Suppressor macrophage treated with lipopolysaccharide for 1 hour (primary cell): ENCODE measurements at regions not wholly inside any gene's neighbourhood (a gene's known extent, or its start where the extent isn't known, plus 50 kb on each side); places are given as distances from the start of the nearest gene placed in this dataset.

Source experiments
- DNase-seq, 3 donors: peaks; one replicate each; pipeline ENCODE4 v3.0.0-alpha.2; 2020 to 2022

- no peak for DNase-seq
Measured at GRCh38 chr4:155616117-155616516, 50.5 kb upstream of the GUCY1A1 start.

GRCh38 chr4:155615081-155615887 lies 51.4 kb upstream of the GUCY1A1 start:
- peak; percentile 17 to 42 (median 34) for DNase-seq

- peak; percentile 8 to 43 (median 38) for DNase-seq
Measured at GRCh38 chr4:155614111-155614762, 52.4 kb upstream of the GUCY1A1 start.

- DNase-seq = no peak
Measured at GRCh38 chr4:155612074-155612473, 54.6 kb upstream of the GUCY1A1 start.

- DNase-seq = no peak
Measured at GRCh38 chr4:155611501-155611900, 55.1 kb upstream of the GUCY1A1 start.

- DNase-seq = no peak
Measured at GRCh38 chr4:155610143-155610542, 56.5 kb upstream of the GUCY1A1 start.

GRCh38 chr4:155609455-155610059 lies 57.1 kb upstream of the GUCY1A1 start:
- DNase-seq = peak in 1 of 3 donors; percentile 5

GRCh38 chr4:155608225-155608885 lies 58.3 kb upstream of the GUCY1A1 start:
- peak in 1 of 3 donors; percentile 3 for DNase-seq

- no peak for DNase-seq
Measured at GRCh38 chr4:155607481-155607880, 59.2 kb upstream of the GUCY1A1 start.

- no peak for DNase-seq
Measured at GRCh38 chr4:155604718-155605626, 61.7 kb upstream of the GUCY1A1 start.

GRCh38 chr4:155603360-155603891 lies 63.2 kb upstream of the GUCY1A1 start:
- DNase-seq = no peak

- DNase-seq = no peak
Measured at GRCh38 chr4:155602351-155603140, 64.1 kb upstream of the GUCY1A1 start.

- no peak for DNase-seq
Measured at GRCh38 chr4:155600244-155600643, 66.4 kb upstream of the GUCY1A1 start.

- DNase-seq = no peak
Measured at GRCh38 chr4:155599596-155599995, 67.1 kb upstream of the GUCY1A1 start.

- no peak for DNase-seq
Measured at GRCh38 chr4:155599085-155599484, 67.6 kb upstream of the GUCY1A1 start.

- DNase-seq = no peak
Measured at GRCh38 chr4:155597933-155598451, 68.7 kb upstream of the GUCY1A1 start.

GRCh38 chr4:155597281-155597680 lies 69.4 kb upstream of the GUCY1A1 start:
- no peak for DNase-seq

- DNase-seq = no peak
Measured at GRCh38 chr4:155593793-155594192, 72.9 kb upstream of the GUCY1A1 start.

GRCh38 chr4:155592938-155593297 lies 73.7 kb upstream of the GUCY1A1 start:
- DNase-seq = no peak

GRCh38 chr4:155592179-155592937 lies 74.3 kb upstream of the GUCY1A1 start:
- DNase-seq = no peak
